ENCODE measurements at regions not wholly inside any gene's neighbourhood (a gene's known extent, or its start where the extent isn't known, plus 50 kb on each side); places are given as distances from the start of the nearest gene placed in this dataset.

GRCh38 chr9:7936163-7936562, 136.6 kb upstream of the DMAC1 start:
- Histone ChIP-seq H3K9me3 (ENCODE audit: control insufficient read depth, low read depth, low read length) (no peaks in the 10 kb centered on the region), H2BK15ac (ENCODE audit: low read depth, low read length) (no peak overlapping the region), H3K14ac (ENCODE audit: insufficient read depth, low read length) (no peak overlapping the region), H3K56ac (ENCODE audit: insufficient read length, low read depth, low read length) (no peak overlapping the region), H2AK5ac (ENCODE audit: insufficient read length, low read length) (no peak overlapping the region), H3K18ac (ENCODE audit: insufficient read length, low read depth, low read length) (no peak overlapping the region), H3K4me1 (ENCODE audit: insufficient read depth, low read length) (peaks cover 4% of the 10 kb centered on the region), H3K79me1 (ENCODE audit: insufficient read depth, low read depth, low read length, poor library complexity, severe bottlenecking) (no peaks in the 10 kb centered on the region), H3T11ph (ENCODE audit: low read length) (no peak overlapping the region), H4K91ac (ENCODE audit: insufficient read length, low read depth, low read length) (no peak overlapping the region), H2BK5ac (ENCODE audit: insufficient read length, low read length) (no peak overlapping the region), H4K8ac (replicated peaks; ENCODE audit: insufficient read length, low read depth, low read length) (no peak overlapping the region), H4K20me1 (ENCODE audit: control insufficient read depth, insufficient read depth, insufficient read length) (no peaks in the 10 kb centered on the region), H2BK120ac (ENCODE audit: low read depth, low read length, poor library complexity, severe bottlenecking) (no peak overlapping the region), H3K4ac (ENCODE audit: low read depth, low read length) (no peak overlapping the region), H3K4me2 (ENCODE audit: insufficient read depth, insufficient read length, low read length) (no peak overlapping the region), H2BK20ac (ENCODE audit: low read depth, low read length, poor library complexity, severe bottlenecking) (no peak overlapping the region), H3K27me3 (ENCODE audit: insufficient read depth, low read length) (no peaks in the 10 kb centered on the region), H3K79me2 (ENCODE audit: insufficient read depth, low read length) (no peaks in the 10 kb centered on the region), H3K23me2 (ENCODE audit: insufficient read length, low read depth, low read length, poor library complexity, severe bottlenecking) (no peaks in the 10 kb centered on the region), H3K27ac (ENCODE audit: insufficient read length, low read depth, low read length) (no peak overlapping the region), H2AFZ (ENCODE audit: low read length) (no peak overlapping the region), H3K9ac (ENCODE audit: extremely low read depth, insufficient read length, low read length) (no peak overlapping the region), H2BK12ac (ENCODE audit: insufficient read length, low read depth, low read length) (no peak overlapping the region), H4K5ac (ENCODE audit: insufficient read length, low read depth, low read length) (no peak overlapping the region), H3K23ac (ENCODE audit: insufficient read length, low read depth, low read length) (no peak overlapping the region)
- H3K36me3 Mint-ChIP-seq (ENCODE audit: insufficient read depth in 1 of 3, low read depth in 3 of 3), result peaks cover 0 to 3% (median 0%) of the 10 kb centered on the region in 3 experiments; a peak in 1 of 7 replicates
- peak overlapping the region in 2 of 3 experiments; percentile 56 to 89; a peak in 3 of 7 replicates for H3K27ac Mint-ChIP-seq
- peak; percentile 32 for DNase-seq
- H3K4me3 Mint-ChIP-seq, result no peak overlapping the region
- H3K27me3 Mint-ChIP-seq (ENCODE audit: low read depth), result peaks cover 2% of the 10 kb centered on the region; the same call in 1 of the 2 replicates
- TF ChIP-seq CTCF (conservative IDR thresholded peaks at IDR 0.05), result no peak
- WGBS (ENCODE audit: extremely low coverage, insufficient read length, low lambda C conversion rate), result no CpG with 5 or more reads among the region's 4 CpGs
- peaks cover 6 to 7% of the 10 kb centered on the region in 2 experiments for H3K4me1 Mint-ChIP-seq
- H3K9me3 Mint-ChIP-seq, result peaks cover 5 to 6% of the 10 kb centered on the region in 2 experiments; a peak in 3 of 5 replicates

Data from H9 (cell line).